ENCODE measurements at regions not wholly inside any gene's neighbourhood (a gene's known extent, or its start where the extent isn't known, plus 50 kb on each side); places are given as distances from the start of the nearest gene placed in this dataset.

- TF ChIP-seq CTCF (IDR thresholded peaks at IDR 0.05) = no peak
- TF ChIP-seq POLR2A (IDR thresholded peaks at IDR 0.05) = peak in 1 of 2 donors; percentile 37
Measured at GRCh38 chr3:194003114-194004057, 132.6 kb upstream of the HES1 start.
